K562 (cell line): ENCODE measurements at regions not wholly inside any gene's neighbourhood (a gene's known extent, or its start where the extent isn't known, plus 50 kb on each side); places are given as distances from the start of the nearest gene placed in this dataset.

Experiments used
- FOXJ3 ChIP-seq: sonication (generic); formaldehyde crosslinking; IDR thresholded peaks from 2 replicates; pipeline ENCODE4 v1.4.0; 2020; ENCODE audit warnings: mild to moderate bottlenecking, missing genetic modification reagents
- MCM7 ChIP-seq, 2 experiments: fragments of 450-650 bp; IDR thresholded peaks; 2 replicates each; pipeline ENCODE4 v1.6.1; 2016 to 2018
- SIRT6 ChIP-seq: IDR thresholded peaks from one replicate; pipeline ENCODE4 v1.6.1; 2012; ENCODE audit warnings: low read depth, mild to moderate bottlenecking, control low read depth, inconsistent platforms, low read length, moderate library complexity
- SMAD3 ChIP-seq: fragments of 450-650 bp; formaldehyde crosslinking; conservative IDR thresholded peaks from 2 replicates; pipeline ENCODE4 v1.4.0; 2020; ENCODE audit warnings: mild to moderate bottlenecking
- SOX6 ChIP-seq: fragments of 450-650 bp; IDR thresholded peaks from 2 replicates; pipeline ENCODE4 v1.6.1; 2014; ENCODE audit warnings: mild to moderate bottlenecking
- TBP ChIP-seq: optimal IDR thresholded peaks from 2 replicates; pipeline ENCODE3; 2011; ENCODE audit warnings: low read depth, low read length, improper control_type of control experiment
- ZNF217 ChIP-seq: sonication (generic); formaldehyde crosslinking; IDR thresholded peaks from 2 replicates; pipeline ENCODE4 v1.8.0; 2022; ENCODE audit warnings: mild to moderate bottlenecking, missing genetic modification reagents
- ZNF354B ChIP-seq: fragments of 250-450 bp; sonication (Bioruptor Pico); IDR thresholded peaks from 2 replicates; pipeline ENCODE4 v1.4.0; 2020
- ZSCAN29 ChIP-seq: fragments of 450-650 bp; IDR thresholded peaks from 2 replicates; pipeline ENCODE4 v1.6.1; 2017

- TF ChIP-seq ZNF217 (CRISPR knock-in tag), result no peak
- TF ChIP-seq SOX6, result no peak
- TF ChIP-seq ZSCAN29, result no peak
- no peak for TF ChIP-seq FOXJ3 (CRISPR knock-in tag)
- no peak for TF ChIP-seq ZNF354B
- TF ChIP-seq TBP, result no peak
- TF ChIP-seq MCM7 (IDR thresholded peaks at IDR 0.05), result no peak
- TF ChIP-seq SMAD3 (CRISPR knock-in tag), result no peak
- no peak for TF ChIP-seq SIRT6
Observed at GRCh38 chr20:39479196-39479810, 517.2 kb downstream of the DHX35 start.
